Endothelial cell of umbilical vein (primary cell): ENCODE measurements at regions not wholly inside any gene's neighbourhood (a gene's known extent, or its start where the extent isn't known, plus 50 kb on each side); places are given as distances from the start of the nearest gene placed in this dataset.

ENCODE experiments used
- BruUV-seq: library from RNA; stranded (reverse); fragments of 400-500 nt; replicated peaks from 2 replicates; lab custom pipeline; 2021; lab: Mats Ljungman, UMichigan
- CTCF ChIA-PET: fragments of 300-600, 350-600 bp; sonication (Branson Sonifier 250); formaldehyde crosslinking; loops from one replicate; lab custom pipeline; 2021; ENCODE audit warnings: antibody characterized with exemption, inconsistent platforms; lab: Charles Lee
- POLR2A ChIA-PET: fragments of 300-600, 350-600 bp; sonication (Branson Sonifier 250); formaldehyde crosslinking; loops from one replicate; lab custom pipeline; 2021; ENCODE audit warnings: antibody characterized with exemption, inconsistent platforms; lab: Charles Lee
- DNase-seq: peaks from one replicate; pipeline ENCODE4 v3.0.0-alpha.2; 2011; ENCODE audit warnings: low read depth, low spot score
- FAIRE-seq: peaks from 2 replicates; lab custom pipeline; 2011; peaks lifted over from hg19 to GRCh38; lab: Jason Lieb, UNC
- H2AFZ ChIP-seq: 2 replicates; pipeline ENCODE4 v1.6.0; 2012; ENCODE audit warnings: low read depth, low read length, control low read depth, inconsistent platforms
- H3K27ac ChIP-seq: 2 replicates; pipeline ENCODE4 v1.5.1; 2011; ENCODE audit warnings: low read depth, mild to moderate bottlenecking, control low read depth, low read length, moderate library complexity; ENCODE audit not compliant: insufficient read depth
- H3K27me3 ChIP-seq, 2 experiments: 2 replicates each; pipeline versions ENCODE4 v1.6.0 to v1.6.1; 2011; ENCODE audit warnings: low read length in 2 of 2, mixed read lengths in 1 of 2; ENCODE audit not compliant: control insufficient read depth in 2 of 2, insufficient read depth in 2 of 2
- H3K36me3 ChIP-seq, 2 experiments: 2 replicates in 1 of 2; 3 replicates in 1 of 2; pipeline ENCODE4 v1.5.1; 2011; ENCODE audit warnings: low read length in 2 of 2, mild to moderate bottlenecking in 1 of 2, moderate library complexity in 1 of 2; ENCODE audit not compliant: control insufficient read depth in 2 of 2, insufficient read depth in 2 of 2; ENCODE audit errors: extremely low read depth in 1 of 2
- H3K4me1 ChIP-seq: 3 replicates; pipeline ENCODE4 v1.5.1; 2011; ENCODE audit warnings: mild to moderate bottlenecking, low read length; ENCODE audit not compliant: control insufficient read depth, insufficient read depth; ENCODE audit errors: extremely low read depth
- H3K4me2 ChIP-seq: 2 replicates; pipeline ENCODE4 v1.6.1; 2011; ENCODE audit warnings: low read length, control low read depth, mixed read lengths; ENCODE audit not compliant: insufficient read depth
- H3K4me3 ChIP-seq, 3 experiments: fragments of 200-600 bp in 1 of 3; sonication (generic), shearing (Covaris generic) in 1 of 3; replicated peaks in 1 of 3; 2 replicates each; pipeline ENCODE4 v1.5.1; 2011 to 2016; ENCODE audit warnings: control low read depth in 3 of 3, low read length in 3 of 3, mild to moderate bottlenecking in 2 of 3, inconsistent platforms in 1 of 3, low read depth in 1 of 3, moderate library complexity in 1 of 3; ENCODE audit not compliant: insufficient read depth in 1 of 3
- H3K79me2 ChIP-seq: 2 replicates; pipeline ENCODE4 v1.6.0; 2012; ENCODE audit warnings: low read length, inconsistent platforms; ENCODE audit not compliant: control insufficient read depth, insufficient read depth
- H3K9ac ChIP-seq: replicated peaks from 2 replicates; pipeline ENCODE3; 2011; ENCODE audit warnings: low read length, control low read depth; ENCODE audit not compliant: insufficient read depth; ENCODE audit errors: extremely low read depth
- H3K9me1 ChIP-seq: replicated peaks from 3 replicates; pipeline ENCODE4 v1.6.0; 2011; ENCODE audit warnings: mild to moderate bottlenecking, low read length; ENCODE audit not compliant: control insufficient read depth, insufficient read depth; ENCODE audit errors: extremely low read depth
- H3K9me3 ChIP-seq: replicated peaks from 2 replicates; pipeline ENCODE4 v1.5.1; 2012; ENCODE audit warnings: low read length, inconsistent platforms; ENCODE audit not compliant: control insufficient read depth, insufficient read depth
- H4K20me1 ChIP-seq: replicated peaks from 2 replicates; pipeline ENCODE3; 2011; ENCODE audit warnings: mild to moderate bottlenecking, low read length; ENCODE audit not compliant: control insufficient read depth, insufficient read depth; ENCODE audit errors: extremely low read depth
- EZH2 ChIP-seq: IDR thresholded peaks from 2 replicates; pipeline ENCODE4 v1.6.1; 2012; ENCODE audit warnings: borderline replicate concordance, low read depth, mild to moderate bottlenecking, moderate library complexity, low read length, inconsistent platforms; ENCODE audit not compliant: severe bottlenecking
- FOS ChIP-seq: IDR thresholded peaks from 2 replicates; pipeline ENCODE4 v1.6.1; 2011; ENCODE audit warnings: mild to moderate bottlenecking, low read length, moderate library complexity, borderline replicate concordance; ENCODE audit not compliant: insufficient read depth
- JUN ChIP-seq: IDR thresholded peaks from 2 replicates; pipeline ENCODE4 v1.6.1; 2011; ENCODE audit warnings: borderline replicate concordance, low read depth; ENCODE audit not compliant: insufficient read length, insufficient read depth
- MYC ChIP-seq: IDR thresholded peaks from one replicate; pipeline ENCODE4 v1.6.1; 2011; ENCODE audit warnings: mild to moderate bottlenecking, low read depth, low read length
- POLR2A ChIP-seq: IDR thresholded peaks from 2 replicates; pipeline ENCODE4 v1.6.1; 2012; ENCODE audit warnings: low read depth, mild to moderate bottlenecking, control low read depth, low read length
- POLR2AphosphoS5 ChIP-seq: IDR thresholded peaks from 2 replicates; pipeline ENCODE4 v1.6.1; 2012; ENCODE audit warnings: low read depth, mild to moderate bottlenecking, control low read depth, low read length, moderate library complexity; ENCODE audit not compliant: insufficient read depth
- dilution Hi-C: fragments of 300-500 bp; cut with MboI; formaldehyde crosslinking; loops from one replicate; pipeline ENCODE4 v1.15.0; 2019; ENCODE audit warnings: low sequenced_read_pairs; ENCODE audit not compliant: extremely low pct_ligation_motif_present
- intact Hi-C: fragments of 100-400 bp; cut with micrococcal nuclease; formaldehyde crosslinking; loops from one replicate; pipeline ENCODE4 v1.10.0; 2022
- TF ChIP-seq, protein P1 (sequence below): IDR thresholded peaks from 2 replicates; pipeline ENCODE4 v1.6.1; 2011; ENCODE audit not compliant: insufficient read depth, insufficient read length
- TF ChIP-seq, protein P2 (sequence below), 2 donors: IDR thresholded peaks; 1 replicate in 1 of 2; 2 replicates in 1 of 2; pipeline ENCODE4 v1.5.1; 2011; ENCODE audit warnings: low read length in 2 of 2, mild to moderate bottlenecking in 2 of 2, moderate library complexity in 2 of 2, control low read depth in 1 of 2, inconsistent platforms in 1 of 2, low read depth in 1 of 2; ENCODE audit not compliant: insufficient read depth in 1 of 2; ENCODE audit errors: extremely low read depth in 1 of 2

GRCh38 chr15:95266451-95267061 is 1035.2 kb downstream of the MCTP2 start:
- H3K4me1 ChIP-seq, result peaks cover 27% of the 10 kb centered on the region
- no peak overlapping the region for H3K4me2 ChIP-seq
- BruUV-seq, result no TSS peak
- no peak overlapping the region for H2AFZ ChIP-seq
- DNase-seq (peak; percentile 66), FAIRE-seq (no peak)
- no peak for TF ChIP-seq JUN
- no peak for TF ChIP-seq POLR2A
- no peak for TF ChIP-seq FOS
- TF ChIP-seq, protein P1, sequence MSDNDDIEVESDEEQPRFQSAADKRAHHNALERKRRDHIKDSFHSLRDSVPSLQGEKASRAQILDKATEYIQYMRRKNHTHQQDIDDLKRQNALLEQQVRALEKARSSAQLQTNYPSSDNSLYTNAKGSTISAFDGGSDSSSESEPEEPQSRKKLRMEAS, result no peak
- no peak for TF ChIP-seq EZH2
- TF ChIP-seq, protein P2, sequence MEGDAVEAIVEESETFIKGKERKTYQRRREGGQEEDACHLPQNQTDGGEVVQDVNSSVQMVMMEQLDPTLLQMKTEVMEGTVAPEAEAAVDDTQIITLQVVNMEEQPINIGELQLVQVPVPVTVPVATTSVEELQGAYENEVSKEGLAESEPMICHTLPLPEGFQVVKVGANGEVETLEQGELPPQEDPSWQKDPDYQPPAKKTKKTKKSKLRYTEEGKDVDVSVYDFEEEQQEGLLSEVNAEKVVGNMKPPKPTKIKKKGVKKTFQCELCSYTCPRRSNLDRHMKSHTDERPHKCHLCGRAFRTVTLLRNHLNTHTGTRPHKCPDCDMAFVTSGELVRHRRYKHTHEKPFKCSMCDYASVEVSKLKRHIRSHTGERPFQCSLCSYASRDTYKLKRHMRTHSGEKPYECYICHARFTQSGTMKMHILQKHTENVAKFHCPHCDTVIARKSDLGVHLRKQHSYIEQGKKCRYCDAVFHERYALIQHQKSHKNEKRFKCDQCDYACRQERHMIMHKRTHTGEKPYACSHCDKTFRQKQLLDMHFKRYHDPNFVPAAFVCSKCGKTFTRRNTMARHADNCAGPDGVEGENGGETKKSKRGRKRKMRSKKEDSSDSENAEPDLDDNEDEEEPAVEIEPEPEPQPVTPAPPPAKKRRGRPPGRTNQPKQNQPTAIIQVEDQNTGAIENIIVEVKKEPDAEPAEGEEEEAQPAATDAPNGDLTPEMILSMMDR (IDR thresholded peaks at IDR 0.05; ENCODE audit: extremely low read depth in 1 of 2, insufficient read depth in 1 of 2, low read depth in 1 of 2, low read length in 2 of 2), result no peak
- no peak for TF ChIP-seq POLR2AphosphoS5
- no peak for TF ChIP-seq MYC
- H3K9me3 ChIP-seq, result no peaks in the 10 kb centered on the region
- H3K36me3 ChIP-seq, result no peaks in the 10 kb centered on the region
- ChIA-PET POLR2A (no interaction called here), CTCF (interaction anchor here (1.0 to 1.9 kb wide), 8 partner anchors 8 to 1979 kb away, joined by 3 to 6 read pairs (median 4); no protein-coding TSS in a partner anchor)
- no peaks in the 10 kb centered on the region for H3K9me1 ChIP-seq
- dilution Hi-C loops, result no loop called here
- H3K27ac ChIP-seq, result no peak overlapping the region
- H3K4me3 ChIP-seq, result no peak overlapping the region
- H3K27me3 ChIP-seq, result no peaks in the 10 kb centered on the region
- H3K9ac ChIP-seq, result no peak overlapping the region
- intact Hi-C loops, result no loop called here
- H4K20me1 ChIP-seq, result no peaks in the 10 kb centered on the region
- no peaks in the 10 kb centered on the region for H3K79me2 ChIP-seq
